Osteocyte (in vitro differentiated cells): ENCODE measurements at regions not wholly inside any gene's neighbourhood (a gene's known extent, or its start where the extent isn't known, plus 50 kb on each side); places are given as distances from the start of the nearest gene placed in this dataset.

ENCODE experiments used
- DNase-seq: peaks from one replicate; pipeline ENCODE4 v3.0.0; 2021; ENCODE audit warnings: mixed read lengths; ENCODE audit not compliant: unreplicated experiment; ENCODE audit errors: extremely low spot score
- H3K27ac Mint-ChIP-seq: one replicate; pipeline ENCODE4 v1.8.0; 2021; ENCODE audit warnings: mild to moderate bottlenecking, mixed read lengths; ENCODE audit not compliant: unreplicated experiment
- H3K27me3 Mint-ChIP-seq: one replicate; pipeline ENCODE4 v1.8.0; 2021; ENCODE audit warnings: mixed read lengths; ENCODE audit not compliant: unreplicated experiment
- H3K36me3 Mint-ChIP-seq: one replicate; pipeline ENCODE4 v1.8.0; 2021; ENCODE audit warnings: mixed read lengths; ENCODE audit not compliant: unreplicated experiment
- H3K4me1 Mint-ChIP-seq: one replicate; pipeline ENCODE4 v1.8.0; 2021; ENCODE audit warnings: mixed read lengths; ENCODE audit not compliant: unreplicated experiment
- H3K4me3 Mint-ChIP-seq: one replicate; pipeline ENCODE4 v1.8.0; 2021; ENCODE audit warnings: mild to moderate bottlenecking, moderate library complexity, mixed read lengths; ENCODE audit not compliant: unreplicated experiment
- H3K9me3 Mint-ChIP-seq: one replicate; pipeline ENCODE4 v1.8.0; 2021; ENCODE audit warnings: mixed read lengths; ENCODE audit not compliant: unreplicated experiment
- CTCF ChIP-seq: fragments of 200-600 bp; sonication (generic); IDR thresholded peaks from 2 replicates; pipeline ENCODE4 v1.5.0; 2021; ENCODE audit warnings: antibody characterized with exemption, mild to moderate bottlenecking, moderate library complexity

GRCh38 chr16:56122251-56122650, 69.0 kb upstream of the GNAO1 start:
- no peaks in the 10 kb centered on the region for H3K9me3 Mint-ChIP-seq
- no peaks in the 10 kb centered on the region for H3K4me1 Mint-ChIP-seq
- TF ChIP-seq CTCF: no peak
- no peak overlapping the region for H3K27ac Mint-ChIP-seq
- H3K4me3 Mint-ChIP-seq: no peak overlapping the region
- no peaks in the 10 kb centered on the region for H3K36me3 Mint-ChIP-seq
- DNase-seq: no peak
- H3K27me3 Mint-ChIP-seq: peaks cover 14% of the 10 kb centered on the region

GRCh38 chr16:56121156-56121500, 70.2 kb upstream of the GNAO1 start:
- no peaks in the 10 kb centered on the region for H3K4me1 Mint-ChIP-seq
- no peaks in the 10 kb centered on the region for H3K36me3 Mint-ChIP-seq
- no peak overlapping the region for H3K27ac Mint-ChIP-seq
- TF ChIP-seq CTCF: no peak
- no peaks in the 10 kb centered on the region for H3K9me3 Mint-ChIP-seq
- DNase-seq: no peak
- peaks cover 16% of the 10 kb centered on the region for H3K27me3 Mint-ChIP-seq
- H3K4me3 Mint-ChIP-seq: no peak overlapping the region

- Mint-ChIP-seq H3K36me3 (no peaks in the 10 kb centered on the region), H3K27me3 (peaks cover 20% of the 10 kb centered on the region), H3K4me1 (no peaks in the 10 kb centered on the region), H3K4me3 (no peak overlapping the region), H3K27ac (no peak overlapping the region), H3K9me3 (no peaks in the 10 kb centered on the region)
- no peak for TF ChIP-seq CTCF
- no peak for DNase-seq
Observed at GRCh38 chr16:56120447-56121155, 70.7 kb upstream of the GNAO1 start.

GRCh38 chr16:56119133-56119532, 72.2 kb upstream of the GNAO1 start:
- no peaks in the 10 kb centered on the region for H3K36me3 Mint-ChIP-seq
- no peak for TF ChIP-seq CTCF
- peaks cover 14% of the 10 kb centered on the region for H3K27me3 Mint-ChIP-seq
- no peak overlapping the region for H3K4me3 Mint-ChIP-seq
- no peak for DNase-seq
- H3K27ac Mint-ChIP-seq: no peak overlapping the region
- H3K9me3 Mint-ChIP-seq: no peaks in the 10 kb centered on the region
- no peaks in the 10 kb centered on the region for H3K4me1 Mint-ChIP-seq

- Mint-ChIP-seq H3K4me1 (no peaks in the 10 kb centered on the region), H3K27me3 (peaks cover 11% of the 10 kb centered on the region), H3K36me3 (no peaks in the 10 kb centered on the region), H3K4me3 (no peak overlapping the region), H3K27ac (no peak overlapping the region), H3K9me3 (no peaks in the 10 kb centered on the region)
- DNase-seq: no peak
- TF ChIP-seq CTCF: no peak
Observed at GRCh38 chr16:56116577-56116964, 74.7 kb upstream of the GNAO1 start.
